Natural killer cell (primary cell): ENCODE measurements at regions not wholly inside any gene's neighbourhood (a gene's known extent, or its start where the extent isn't known, plus 50 kb on each side); places are given as distances from the start of the nearest gene placed in this dataset.

Experiments used
- ATAC-seq, 3 donors: fragments of 150-1000 bp in 2 of 3; fragments of 200-7000 bp in 1 of 3; cut with Tn5 transposase; 1 replicate in 1 of 3; 2 replicates in 2 of 3; pipeline ENCODE4 v1.10.0; 2021; ENCODE audit warnings: mild to moderate bottlenecking in 2 of 3, moderate library complexity in 2 of 3
- DNase-seq, 2 donors: peaks; one replicate each; pipeline versions ENCODE4 v3.0.0 to v3.0.0-alpha.2; 2013 to 2021; ENCODE audit warnings: mixed read lengths in 1 of 2
- H3K27ac ChIP-seq: one replicate; pipeline ENCODE4 v1.5.1; 2013; ENCODE audit warnings: mild to moderate bottlenecking, low read length
- H3K27me3 ChIP-seq: one replicate; pipeline ENCODE4 v1.6.1; 2013; ENCODE audit warnings: low read length; ENCODE audit not compliant: control insufficient read depth, insufficient read depth
- H3K36me3 ChIP-seq: one replicate; pipeline ENCODE4 v1.6.1; 2013; ENCODE audit warnings: low read length; ENCODE audit not compliant: control insufficient read depth, insufficient read depth
- H3K4me1 ChIP-seq: one replicate; pipeline ENCODE4 v1.6.1; 2013; ENCODE audit warnings: low read length; ENCODE audit not compliant: control insufficient read depth, insufficient read depth
- H3K4me3 ChIP-seq: one replicate; pipeline ENCODE4 v1.5.1; 2013; ENCODE audit warnings: low read length
- H3K9me3 ChIP-seq: one replicate; pipeline ENCODE4 v1.6.1; 2013; ENCODE audit warnings: low read length; ENCODE audit not compliant: control insufficient read depth, insufficient read depth
- H3K27ac Mint-ChIP-seq, 2 donors: one replicate each; pipeline ENCODE4 v1.8.0; 2022; ENCODE audit warnings: mild to moderate bottlenecking in 2 of 2, mixed read lengths in 2 of 2, moderate library complexity in 1 of 2
- H3K27me3 Mint-ChIP-seq, 2 donors: one replicate each; pipeline ENCODE4 v1.8.0; 2022; ENCODE audit warnings: low read depth in 2 of 2, mixed read lengths in 2 of 2
- H3K36me3 Mint-ChIP-seq: one replicate; pipeline ENCODE4 v1.8.0; 2022; ENCODE audit warnings: mixed read lengths
- H3K4me1 Mint-ChIP-seq, 2 donors: one replicate each; pipeline ENCODE4 v1.8.0; 2022; ENCODE audit warnings: mixed read lengths in 2 of 2
- H3K4me3 Mint-ChIP-seq: one replicate; pipeline ENCODE4 v1.8.0; 2022; ENCODE audit warnings: mild to moderate bottlenecking, moderate library complexity, mixed read lengths
- H3K9me3 Mint-ChIP-seq, 2 donors: one replicate each; pipeline ENCODE4 v1.8.0; 2022; ENCODE audit warnings: mixed read lengths in 2 of 2
- WGBS: methylation state at CpG from one replicate; pipeline ENCODE4 v1.1.7; 2013; ENCODE audit warnings: missing lambda C conversion rate; ENCODE audit not compliant: insufficient coverage; 5-methylcytosine and 5-hydroxymethylcytosine counted together
- intact Hi-C: fragments of 100-400 bp; cut with micrococcal nuclease; formaldehyde crosslinking; loops from one replicate; pipeline ENCODE4 v1.14.2; 2022
- TF ChIP-seq, protein P1 (sequence below): fragments of 200-600 bp; IDR thresholded peaks from one replicate; pipeline ENCODE4 v1.8.0; 2022; ENCODE audit warnings: antibody characterized with exemption

DNA sequence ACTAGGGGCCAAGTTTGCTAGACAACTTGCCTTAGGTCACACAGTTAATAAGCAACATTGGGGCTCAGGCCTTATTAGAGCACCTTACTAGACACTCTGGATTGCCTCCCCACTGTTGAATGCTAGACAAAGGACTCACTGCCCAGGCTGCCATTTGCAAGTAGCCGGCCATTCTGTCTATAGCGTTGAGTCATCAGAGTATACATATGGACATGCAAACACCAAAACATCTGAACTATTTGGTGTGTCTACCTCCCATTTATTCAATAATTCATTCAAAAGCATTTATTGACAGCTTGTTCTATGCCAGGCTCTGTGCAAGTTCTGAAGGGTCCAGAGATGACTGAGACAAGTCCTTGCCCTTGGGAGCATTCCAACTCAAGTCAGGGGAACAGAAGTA lies 181.4 kb upstream of the DPT start:
- Histone ChIP-seq H3K9me3 (no peaks in the 10 kb centered on the region), H3K36me3 (no peaks in the 10 kb centered on the region), H3K27me3 (no peaks in the 10 kb centered on the region), H3K4me1 (no peaks in the 10 kb centered on the region), H3K4me3 (no peak overlapping the region), H3K27ac (no peak overlapping the region)
- DNase-seq, result no peak
- WGBS, result 95% methylated on average over 2 of the region's 2 CpGs
- H3K4me1 Mint-ChIP-seq, result peaks cover 0 to 5% of the 10 kb centered on the region in 2 donors
- TF ChIP-seq, protein P1, sequence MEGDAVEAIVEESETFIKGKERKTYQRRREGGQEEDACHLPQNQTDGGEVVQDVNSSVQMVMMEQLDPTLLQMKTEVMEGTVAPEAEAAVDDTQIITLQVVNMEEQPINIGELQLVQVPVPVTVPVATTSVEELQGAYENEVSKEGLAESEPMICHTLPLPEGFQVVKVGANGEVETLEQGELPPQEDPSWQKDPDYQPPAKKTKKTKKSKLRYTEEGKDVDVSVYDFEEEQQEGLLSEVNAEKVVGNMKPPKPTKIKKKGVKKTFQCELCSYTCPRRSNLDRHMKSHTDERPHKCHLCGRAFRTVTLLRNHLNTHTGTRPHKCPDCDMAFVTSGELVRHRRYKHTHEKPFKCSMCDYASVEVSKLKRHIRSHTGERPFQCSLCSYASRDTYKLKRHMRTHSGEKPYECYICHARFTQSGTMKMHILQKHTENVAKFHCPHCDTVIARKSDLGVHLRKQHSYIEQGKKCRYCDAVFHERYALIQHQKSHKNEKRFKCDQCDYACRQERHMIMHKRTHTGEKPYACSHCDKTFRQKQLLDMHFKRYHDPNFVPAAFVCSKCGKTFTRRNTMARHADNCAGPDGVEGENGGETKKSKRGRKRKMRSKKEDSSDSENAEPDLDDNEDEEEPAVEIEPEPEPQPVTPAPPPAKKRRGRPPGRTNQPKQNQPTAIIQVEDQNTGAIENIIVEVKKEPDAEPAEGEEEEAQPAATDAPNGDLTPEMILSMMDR, result no peak
- H3K27me3 Mint-ChIP-seq, result peaks cover 13 to 14% of the 10 kb centered on the region in 2 donors
- no peaks in the 10 kb centered on the region for H3K36me3 Mint-ChIP-seq
- H3K9me3 Mint-ChIP-seq, result no peaks in the 10 kb centered on the region
- H3K4me3 Mint-ChIP-seq, result no peak overlapping the region
- intact Hi-C loops, result no loop called here
- ATAC-seq, result no peak
- no peak overlapping the region for H3K27ac Mint-ChIP-seq

DNA sequence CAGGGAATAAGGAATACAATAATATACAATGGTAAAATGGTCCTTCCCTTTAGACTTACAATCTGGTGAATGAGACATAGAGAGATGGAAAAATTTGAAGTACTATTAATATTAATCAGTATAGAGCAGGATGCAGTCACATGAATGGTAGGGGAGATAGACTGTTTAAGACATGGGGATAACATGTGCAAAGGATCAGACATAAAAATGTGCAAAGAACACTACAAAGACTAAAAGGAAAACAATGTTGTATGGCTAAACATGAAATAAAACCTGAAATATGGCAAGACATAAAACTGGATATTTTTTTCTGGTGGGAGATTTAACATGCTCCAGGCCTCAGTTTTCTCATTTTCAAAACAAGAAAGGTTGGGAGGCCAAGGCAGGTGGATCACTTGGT lies 182.4 kb upstream of the DPT start:
- Histone ChIP-seq H3K27ac (no peak overlapping the region), H3K4me1 (no peaks in the 10 kb centered on the region), H3K9me3 (no peaks in the 10 kb centered on the region), H3K27me3 (no peaks in the 10 kb centered on the region), H3K4me3 (no peak overlapping the region), H3K36me3 (no peaks in the 10 kb centered on the region)
- intact Hi-C loops, result no loop called here
- H3K4me3 Mint-ChIP-seq, result no peak overlapping the region
- peaks cover 0 to 5% of the 10 kb centered on the region in 2 donors for H3K4me1 Mint-ChIP-seq
- H3K9me3 Mint-ChIP-seq, result no peaks in the 10 kb centered on the region
- ATAC-seq, result no peak
- H3K36me3 Mint-ChIP-seq, result no peaks in the 10 kb centered on the region
- H3K27me3 Mint-ChIP-seq, result peaks cover 8 to 14% of the 10 kb centered on the region in 2 donors
- TF ChIP-seq, protein P1, result no peak
- H3K27ac Mint-ChIP-seq, result no peak overlapping the region
- DNase-seq, result no peak

DNA sequence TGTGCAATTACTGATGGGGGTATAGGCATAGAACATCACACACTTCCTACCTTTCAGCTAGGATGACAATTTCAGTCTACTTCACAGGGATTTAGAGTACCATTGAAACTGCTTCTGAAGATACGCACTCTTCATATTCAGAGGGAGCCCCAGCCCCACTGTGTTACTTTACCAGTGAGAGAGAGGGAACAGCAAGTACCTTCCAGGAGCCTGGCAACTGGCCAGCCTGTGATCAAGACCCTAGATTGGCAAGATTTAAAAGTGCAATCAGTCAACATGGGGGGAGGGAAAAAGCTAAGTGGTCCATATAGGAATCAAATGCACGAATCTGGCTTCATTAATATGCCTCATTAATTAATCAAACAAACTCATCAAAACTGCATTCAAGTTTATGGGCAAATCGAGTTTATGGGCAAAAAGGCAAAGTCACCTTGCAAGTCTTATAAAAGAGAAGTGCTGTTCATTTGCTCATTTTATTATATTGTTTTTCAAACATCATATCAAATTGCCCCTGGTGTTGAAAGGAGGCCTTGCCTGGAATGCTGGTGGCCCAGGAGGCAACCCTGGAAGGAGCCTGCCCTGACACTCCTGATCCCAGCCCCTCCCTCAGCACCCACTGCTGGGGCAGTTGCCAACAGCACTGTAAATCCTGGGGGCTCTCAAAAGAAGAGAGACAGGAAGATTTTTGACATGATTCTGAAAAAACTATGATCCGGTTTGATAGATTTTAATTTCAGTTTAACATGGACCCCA lies 184.9 kb upstream of the DPT start:
- Histone ChIP-seq H3K27me3 (no peaks in the 10 kb centered on the region), H3K4me3 (no peak overlapping the region), H3K9me3 (no peaks in the 10 kb centered on the region), H3K36me3 (no peaks in the 10 kb centered on the region), H3K27ac (no peak overlapping the region), H3K4me1 (no peaks in the 10 kb centered on the region)
- peaks cover 0 to 8% of the 10 kb centered on the region in 2 donors for H3K27me3 Mint-ChIP-seq
- DNase-seq (no peak), ATAC-seq (no peak)
- no peak overlapping the region for H3K27ac Mint-ChIP-seq
- no peaks in the 10 kb centered on the region for H3K36me3 Mint-ChIP-seq
- H3K4me3 Mint-ChIP-seq, result no peak overlapping the region
- no peaks in the 10 kb centered on the region for H3K9me3 Mint-ChIP-seq
- intact Hi-C loops, result no loop called here
- TF ChIP-seq, protein P1, result no peak
- H3K4me1 Mint-ChIP-seq, result no peaks in the 10 kb centered on the region
- WGBS, result 85% methylated on average over 2 of the region's 4 CpGs

DNA sequence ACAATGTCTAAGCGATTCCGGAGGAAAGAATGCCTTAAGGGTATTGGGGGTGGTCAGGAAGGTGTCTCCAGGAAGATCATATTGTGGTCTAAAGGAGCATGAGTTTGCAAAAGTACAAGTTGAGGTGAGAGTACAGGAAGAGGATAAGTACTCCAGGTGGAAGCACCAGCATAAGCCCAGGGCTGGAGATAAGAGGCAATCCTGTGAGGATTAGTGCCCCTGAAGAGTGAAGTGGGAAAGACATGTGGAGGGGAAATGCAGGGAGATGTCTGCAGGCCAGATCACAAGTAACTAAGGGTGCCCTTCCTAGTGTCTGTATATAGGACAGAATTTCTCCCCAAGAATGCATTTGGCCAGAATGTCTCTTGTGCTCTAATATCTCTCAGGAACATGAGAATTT lies 188.3 kb upstream of the DPT start:
- WGBS, result 79% methylated on average over 2 of the region's 2 CpGs
- Mint-ChIP-seq H3K36me3 (no peaks in the 10 kb centered on the region), H3K4me1 (peaks cover 5 to 8% of the 10 kb centered on the region in 2 donors), H3K9me3 (no peaks in the 10 kb centered on the region), H3K4me3 (no peak overlapping the region), H3K27ac (no peak overlapping the region), H3K27me3 (no peaks in the 10 kb centered on the region)
- intact Hi-C loops, result no loop called here
- Histone ChIP-seq H3K4me3 (no peak overlapping the region), H3K27me3 (no peaks in the 10 kb centered on the region), H3K4me1 (no peaks in the 10 kb centered on the region), H3K27ac (no peak overlapping the region), H3K9me3 (no peaks in the 10 kb centered on the region), H3K36me3 (no peaks in the 10 kb centered on the region)
- TF ChIP-seq, protein P1, result no peak
- no peak for DNase-seq
- no peak for ATAC-seq
